GM13976 (cell line): ENCODE measurements at regions not wholly inside any gene's neighbourhood (a gene's known extent, or its start where the extent isn't known, plus 50 kb on each side); places are given as distances from the start of the nearest gene placed in this dataset.
"Not testable (repeated sequence)": the region's sequence is repeated elsewhere in the genome, so short reads cannot be mapped to it uniquely, and the experiment has no call there.

Experiments
- DNase-seq: peaks from one replicate; pipeline ENCODE4 v3.0.0; 2012; ENCODE audit warnings: low spot score
- CTCF ChIP-seq: IDR thresholded peaks from 2 replicates; pipeline ENCODE4 v1.5.1; 2012; ENCODE audit warnings: borderline replicate concordance, mild to moderate bottlenecking; ENCODE audit not compliant: insufficient read depth; ENCODE audit errors: extremely low read depth, missing control alignments, control extremely low read depth
- in situ Hi-C: fragments of 300-500 bp; cut with MboI; formaldehyde crosslinking; loops from one replicate; pipeline ENCODE4 v1.12.0; 2022; ENCODE audit warnings: low sequenced_read_pairs, mixed read lengths, inconsistent platforms; ENCODE audit not compliant: unreplicated experiment

- DNase-seq = no peak
- in situ Hi-C loops = no loop called here
- TF ChIP-seq CTCF = no peak
Measured at GRCh38 chr3:194032828-194033435, 103.0 kb upstream of the HES1 start.

GRCh38 chr3:194034346-194035336 is 101.3 kb upstream of the HES1 start:
- in situ Hi-C loops = no loop called here
- no peak for DNase-seq
- TF ChIP-seq CTCF = no peak

- no peak for TF ChIP-seq CTCF
- in situ Hi-C loops = no loop called here
- no peak for DNase-seq
Measured at GRCh38 chr3:194035406-194036138, 100.4 kb upstream of the HES1 start.

GRCh38 chr3:194036842-194037241 is 99.1 kb upstream of the HES1 start:
- DNase-seq = no peak
- TF ChIP-seq CTCF = no peak
- in situ Hi-C loops = no loop called here

- DNase-seq, in situ Hi-C loops: not testable (repeated sequence)
Measured at GRCh38 chr3:194038346-194038745, 97.6 kb upstream of the HES1 start.

GRCh38 chr3:194038960-194039359 is 97.0 kb upstream of the HES1 start:
- TF ChIP-seq CTCF = no peak
- in situ Hi-C loops = no loop called here
- DNase-seq = no peak

- DNase-seq = no peak
- in situ Hi-C loops = no loop called here
- no peak for TF ChIP-seq CTCF
Measured at GRCh38 chr3:194040516-194041273, 95.3 kb upstream of the HES1 start.
